GM12878 (cell line): ENCODE measurements at regions not wholly inside any gene's neighbourhood (a gene's known extent, or its start where the extent isn't known, plus 50 kb on each side); places are given as distances from the start of the nearest gene placed in this dataset.

Experiments
- ATAC-seq: fragments of 200-7000 bp; cut with Tn5 transposase; 3 replicates; pipeline ENCODE4 v1.9.1; 2020; ENCODE audit warnings: mild to moderate bottlenecking, moderate library complexity
- BruUV-seq: library from RNA; stranded (reverse); fragments of 400-500 nt; replicated peaks from 2 replicates; lab custom pipeline; 2021; lab: Mats Ljungman, UMichigan
- CTCF ChIA-PET: fragments of 300-600 bp; sonication (Branson Sonifier 250); formaldehyde crosslinking; extraction: SDS; loops from one replicate; lab custom pipeline; 2021; ENCODE audit warnings: inconsistent platforms; lab: Yijun Ruan, JAX
- POLR2A ChIA-PET: fragments of 350-600 bp; formaldehyde crosslinking; extraction: SDS; loops from one replicate; lab custom pipeline; 2021; ENCODE audit warnings: inconsistent platforms; lab: Charles Lee
- RAD21 ChIA-PET: fragments of 300-600 bp; sonication (Branson Sonifier 250); formaldehyde crosslinking; loops from one replicate; lab custom pipeline; 2023; ENCODE audit warnings: antibody characterized with exemption; ENCODE audit not compliant: unreplicated experiment; lab: Charles Lee
- SMC1A ChIA-PET: fragments of 300-600 bp; sonication (Branson Sonifier 250); formaldehyde crosslinking; loops from one replicate; lab custom pipeline; 2023; ENCODE audit not compliant: unreplicated experiment, uncharacterized antibody; lab: Charles Lee
- DNase-seq: peaks from one replicate; pipeline ENCODE4 v3.0.0-alpha.2; 2011; ENCODE audit warnings: low read depth, low spot score
- FAIRE-seq: peaks from 3 replicates; lab custom pipeline; 2011; peaks lifted over from hg19 to GRCh38; lab: Jason Lieb, UNC
- H2AFZ ChIP-seq: 2 replicates; pipeline ENCODE4 v1.6.0; 2011; ENCODE audit warnings: low read depth, low read length, control low read depth; ENCODE audit not compliant: control insufficient read depth
- H3K27ac ChIP-seq: 2 replicates; pipeline ENCODE4 v1.5.1; 2011; ENCODE audit warnings: control low read depth; ENCODE audit not compliant: control insufficient read depth, insufficient read depth
- H3K27me3 ChIP-seq, 2 experiments: replicated peaks in 1 of 2; 2 replicates each; pipeline versions ENCODE4 v1.6.0 to v1.6.1; 2011; ENCODE audit warnings: low read length in 1 of 2; ENCODE audit not compliant: control insufficient read depth in 2 of 2, insufficient read depth in 2 of 2
- H3K36me3 ChIP-seq, 2 experiments: 2 replicates each; pipeline ENCODE4 v1.5.1; 2011; ENCODE audit warnings: low read length in 1 of 2; ENCODE audit not compliant: control insufficient read depth in 2 of 2, insufficient read depth in 2 of 2
- H3K4me1 ChIP-seq: 2 replicates; pipeline ENCODE4 v1.6.1; 2011; ENCODE audit warnings: mild to moderate bottlenecking, low read length, moderate library complexity, mixed read lengths; ENCODE audit not compliant: control insufficient read depth, insufficient read depth
- H3K4me2 ChIP-seq: 2 replicates; pipeline ENCODE4 v1.6.0; 2011; ENCODE audit warnings: control low read depth; ENCODE audit not compliant: control insufficient read depth, insufficient read depth
- H3K4me3 ChIP-seq: fragments of 200-600 bp; sonication (generic); 2 replicates; pipeline ENCODE4 v1.5.1; 2016
- H3K79me2 ChIP-seq: 2 replicates; pipeline ENCODE4 v1.6.0; 2011; ENCODE audit warnings: low read length; ENCODE audit not compliant: control insufficient read depth, insufficient read depth
- H3K9ac ChIP-seq: 2 replicates; pipeline ENCODE4 v1.8.0; 2011; ENCODE audit warnings: low read length, control low read depth, mixed read lengths; ENCODE audit not compliant: control insufficient read depth, insufficient read depth
- H3K9me3 ChIP-seq: replicated peaks from 3 replicates; pipeline ENCODE4 v1.5.1; 2011; ENCODE audit warnings: mild to moderate bottlenecking, low read length; ENCODE audit not compliant: control insufficient read depth, insufficient read depth
- H4K20me1 ChIP-seq: 2 replicates; pipeline ENCODE4 v1.6.0; 2011; ENCODE audit not compliant: control insufficient read depth, insufficient read depth
- CHD4 ChIP-seq: fragments of 200-600 bp; sonication (generic); IDR thresholded peaks from 2 replicates; pipeline ENCODE4 v1.6.1; 2016; ENCODE audit warnings: mild to moderate bottlenecking
- HDGF ChIP-seq: fragments of 450-650 bp; IDR thresholded peaks from 2 replicates; pipeline ENCODE4 v1.6.1; 2016; ENCODE audit warnings: antibody characterized with exemption
- IKZF1 ChIP-seq: fragments of 450-650 bp; conservative IDR thresholded peaks from 2 replicates; pipeline ENCODE4 v1.6.1; 2017; ENCODE audit warnings: antibody characterized with exemption, mild to moderate bottlenecking
- MYC ChIP-seq: IDR thresholded peaks from 2 replicates; pipeline ENCODE4 v1.6.1; 2011; ENCODE audit warnings: mild to moderate bottlenecking, low read length, moderate library complexity, inconsistent platforms; ENCODE audit not compliant: insufficient read depth, insufficient replicate concordance, insufficient read length, severe bottlenecking
- NBN ChIP-seq: fragments of 450-650 bp; IDR thresholded peaks from 2 replicates; pipeline ENCODE4 v1.6.1; 2016
- NFYA ChIP-seq: IDR thresholded peaks from 2 replicates; pipeline ENCODE4 v1.6.1; 2011; ENCODE audit warnings: low read depth, mild to moderate bottlenecking, low read length, improper control_type of control experiment, borderline replicate concordance
- NFYB ChIP-seq: IDR thresholded peaks from 2 replicates; pipeline ENCODE4 v1.6.1; 2011; ENCODE audit warnings: low read depth, mild to moderate bottlenecking, low read length, improper control_type of control experiment, moderate library complexity; ENCODE audit not compliant: insufficient read depth
- NR2F1 ChIP-seq: fragments of 450-650 bp; conservative IDR thresholded peaks from 2 replicates; pipeline ENCODE4 v1.6.1; 2017; ENCODE audit warnings: mild to moderate bottlenecking
- NRF1 ChIP-seq: conservative IDR thresholded peaks from 2 replicates; pipeline ENCODE4 v1.6.1; 2011; ENCODE audit warnings: mild to moderate bottlenecking, low read depth, low read length, improper control_type of control experiment
- PKNOX1 ChIP-seq: fragments of 450-650 bp; IDR thresholded peaks from 2 replicates; pipeline ENCODE4 v1.6.1; 2016; ENCODE audit warnings: mild to moderate bottlenecking
- POLR2A ChIP-seq: IDR thresholded peaks from 2 replicates; pipeline ENCODE4 v1.6.1; 2011; ENCODE audit warnings: low read depth, mild to moderate bottlenecking, low read length
- TAF1 ChIP-seq: IDR thresholded peaks from 2 replicates; pipeline ENCODE4 v1.6.1; 2011; ENCODE audit warnings: mild to moderate bottlenecking, low read depth, low read length, borderline replicate concordance
- TARDBP ChIP-seq: IDR thresholded peaks from 2 replicates; pipeline ENCODE4 v1.6.1; 2016; ENCODE audit warnings: borderline replicate concordance
- WRNIP1 ChIP-seq: IDR thresholded peaks from 2 replicates; pipeline ENCODE4 v1.6.1; 2011; ENCODE audit warnings: low read depth, low read length, improper control_type of control experiment, borderline replicate concordance
- WGBS: methylation state at CpG from one replicate; pipeline ENCODE4 v1.1.6; 2016; ENCODE audit warnings: low lambda C conversion rate; ENCODE audit not compliant: insufficient replicate concordance, insufficient coverage; ENCODE audit errors: missing lambda C conversion rate; 5-methylcytosine and 5-hydroxymethylcytosine counted together
- in situ Hi-C: fragments of 300-500 bp; cut with MboI; formaldehyde crosslinking; loops from 9 replicates; pipeline ENCODE4 v1.14.3; 2018; ENCODE audit warnings: mixed read lengths
- intact Hi-C: fragments of 100-400 bp; cut with micrococcal nuclease; formaldehyde crosslinking; loops from one replicate; pipeline ENCODE4 v1.14.2; 2022; ENCODE audit not compliant: unreplicated experiment
- TF ChIP-seq, protein P1 (sequence below): IDR thresholded peaks from 2 replicates; pipeline ENCODE4 v1.6.1; 2011; ENCODE audit warnings: low read depth, mild to moderate bottlenecking, low read length, moderate library complexity, borderline replicate concordance; ENCODE audit errors: extremely low read depth

DNA sequence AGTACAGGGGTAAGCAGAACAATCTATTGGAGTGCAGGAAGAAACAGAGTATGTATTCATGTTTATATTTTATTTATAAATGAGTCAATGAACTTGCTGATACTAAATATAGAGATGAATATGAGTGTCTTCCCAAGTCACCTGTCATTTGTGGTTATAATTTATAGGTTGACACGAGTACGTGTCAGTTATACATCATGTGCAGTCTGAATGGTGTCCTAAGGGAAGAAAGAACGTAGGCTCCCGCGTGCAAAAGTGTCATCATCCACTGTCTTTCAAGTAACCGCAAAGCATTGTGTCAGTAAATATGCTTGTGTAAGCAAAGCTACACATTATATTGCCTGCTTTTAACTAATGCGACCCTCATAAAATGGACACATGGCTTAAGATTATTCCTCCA lies 786.1 kb downstream of the KCNJ2 start:
- H3K4me1 ChIP-seq = no peaks in the 10 kb centered on the region
- no peaks in the 10 kb centered on the region for H3K9me3 ChIP-seq
- H2AFZ ChIP-seq = no peak overlapping the region
- H3K79me2 ChIP-seq = no peaks in the 10 kb centered on the region
- BruUV-seq = no TSS peak
- H3K27me3 ChIP-seq = no peaks in the 10 kb centered on the region
- in situ Hi-C loops = no loop called here
- H3K27ac ChIP-seq = no peak overlapping the region
- FAIRE-seq (no peak), ATAC-seq (no peak), DNase-seq (no peak)
- POLR2A ChIA-PET = no interaction called here
- TF ChIP-seq POLR2A (no peak), TAF1 (no peak), NFYB (no peak), CHD4 (no peak), NFYA (no peak), IKZF1 (no peak), WRNIP1 (no peak), MYC (no peak), TARDBP (no peak), PKNOX1 (no peak), NBN (no peak), NRF1 (no peak), HDGF (no peak), NR2F1 (no peak)
- TF ChIP-seq, protein P1, sequence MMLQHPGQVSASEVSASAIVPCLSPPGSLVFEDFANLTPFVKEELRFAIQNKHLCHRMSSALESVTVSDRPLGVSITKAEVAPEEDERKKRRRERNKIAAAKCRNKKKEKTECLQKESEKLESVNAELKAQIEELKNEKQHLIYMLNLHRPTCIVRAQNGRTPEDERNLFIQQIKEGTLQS = no peak
- intact Hi-C loops = no loop called here
- H3K9ac ChIP-seq = no peak overlapping the region
- no peaks in the 10 kb centered on the region for H4K20me1 ChIP-seq
- H3K4me2 ChIP-seq = no peak overlapping the region
- SMC1A ChIA-PET = no interaction called here
- H3K4me3 ChIP-seq = no peak overlapping the region
- no peaks in the 10 kb centered on the region for H3K36me3 ChIP-seq
- CTCF ChIA-PET = no interaction called here
- WGBS = 29% methylated on average over 7 of the region's 7 CpGs
- RAD21 ChIA-PET = no interaction called here
